Skin epidermis (tissue), 12 donors: ENCODE measurements at regions not wholly inside any gene's neighbourhood (a gene's known extent, or its start where the extent isn't known, plus 50 kb on each side); places are given as distances from the start of the nearest gene placed in this dataset.
"Not testable (repeated sequence)": the region's sequence is repeated elsewhere in the genome, so short reads cannot be mapped to it uniquely, and the experiment has no call there.

Experiments
- H3K27ac ChIP-seq, 21 experiments: fragments of 200-600 bp; sonication (generic) in 11 of 21; one replicate each; pipeline ENCODE4 v1.5.0; 2020; ENCODE audit warnings: mild to moderate bottlenecking in 3 of 21, inconsistent platforms in 2 of 21, moderate library complexity in 2 of 21
- H3K4me3 ChIP-seq, 7 experiments: fragments of 200-600 bp; sonication (generic) in 2 of 7; one replicate each; pipeline ENCODE4 v1.5.0; 2020; ENCODE audit warnings: inconsistent platforms in 2 of 7, mild to moderate bottlenecking in 2 of 7, moderate library complexity in 1 of 7

- no peak overlapping the region for H3K27ac ChIP-seq
- no peak overlapping the region for H3K4me3 ChIP-seq
Measured at GRCh38 chr7:19552576-19552975, 156.3 kb downstream of the POLR1F start.

- not testable (repeated sequence) for H3K4me3 ChIP-seq, H3K27ac ChIP-seq
Measured at GRCh38 chr7:19549246-19549645, 159.6 kb downstream of the POLR1F start.

GRCh38 chr7:19537942-19538401 is 170.9 kb downstream of the POLR1F start:
- Histone ChIP-seq H3K27ac (no peak overlapping the region), H3K4me3 (no peak overlapping the region)

- Histone ChIP-seq H3K27ac (no peak overlapping the region), H3K4me3 (no peak overlapping the region)
Measured at GRCh38 chr7:19533266-19533665, 175.6 kb downstream of the POLR1F start.

GRCh38 chr7:19530852-19531251 is 178.0 kb downstream of the POLR1F start:
- Histone ChIP-seq H3K27ac (no peak overlapping the region), H3K4me3 (no peak overlapping the region)

GRCh38 chr7:19530261-19530660 is 178.6 kb downstream of the POLR1F start:
- no peak overlapping the region for H3K27ac ChIP-seq
- H3K4me3 ChIP-seq: no peak overlapping the region

GRCh38 chr7:19526639-19527038 is 182.2 kb downstream of the POLR1F start:
- Histone ChIP-seq H3K27ac (no peak overlapping the region), H3K4me3 (no peak overlapping the region)

GRCh38 chr7:19522486-19522885 is 186.4 kb downstream of the POLR1F start:
- no peak overlapping the region for H3K27ac ChIP-seq
- H3K4me3 ChIP-seq: no peak overlapping the region

GRCh38 chr7:19520392-19520791 is 188.4 kb downstream of the POLR1F start:
- no peak overlapping the region for H3K27ac ChIP-seq
- H3K4me3 ChIP-seq: no peak overlapping the region

GRCh38 chr7:19519443-19520021 is 189.3 kb downstream of the POLR1F start:
- no peak overlapping the region for H3K4me3 ChIP-seq
- no peak overlapping the region for H3K27ac ChIP-seq

GRCh38 chr7:19517546-19517945 is 191.3 kb downstream of the POLR1F start:
- not testable (repeated sequence) for H3K4me3 ChIP-seq, H3K27ac ChIP-seq

GRCh38 chr7:19508821-19509220 is 200.0 kb downstream of the POLR1F start:
- Histone ChIP-seq H3K27ac (no peak overlapping the region), H3K4me3 (no peak overlapping the region)

GRCh38 chr7:19508124-19508523 is 200.7 kb downstream of the POLR1F start:
- Histone ChIP-seq H3K4me3 (no peak overlapping the region), H3K27ac (no peak overlapping the region)

- no peak overlapping the region for H3K27ac ChIP-seq
- no peak overlapping the region for H3K4me3 ChIP-seq
Measured at GRCh38 chr7:19491821-19492452, 216.9 kb downstream of the POLR1F start.

- Histone ChIP-seq H3K27ac (no peak overlapping the region), H3K4me3 (no peak overlapping the region)
Measured at GRCh38 chr7:19491371-19491770, 217.5 kb downstream of the POLR1F start.

GRCh38 chr7:19489162-19489820 is 219.5 kb downstream of the POLR1F start:
- no peak overlapping the region for H3K27ac ChIP-seq
- H3K4me3 ChIP-seq: no peak overlapping the region

- Histone ChIP-seq H3K27ac (no peak overlapping the region), H3K4me3 (no peak overlapping the region)
Measured at GRCh38 chr7:19488056-19488455, 220.8 kb downstream of the POLR1F start.

GRCh38 chr7:19482628-19483027 is 226.2 kb downstream of the POLR1F start:
- no peak overlapping the region for H3K4me3 ChIP-seq
- H3K27ac ChIP-seq: no peak overlapping the region

GRCh38 chr7:19480383-19480782 is 228.5 kb downstream of the POLR1F start:
- Histone ChIP-seq H3K4me3 (no peak overlapping the region), H3K27ac (no peak overlapping the region)

- Histone ChIP-seq H3K4me3 (no peak overlapping the region), H3K27ac (no peak overlapping the region)
Measured at GRCh38 chr7:19470031-19470430, 238.8 kb downstream of the POLR1F start.

- H3K27ac ChIP-seq: no peak overlapping the region
- no peak overlapping the region for H3K4me3 ChIP-seq
Measured at GRCh38 chr7:19465861-19466260, 243.0 kb downstream of the POLR1F start.
